AG09309 (cell line): ENCODE measurements at regions not wholly inside any gene's neighbourhood (a gene's known extent, or its start where the extent isn't known, plus 50 kb on each side); places are given as distances from the start of the nearest gene placed in this dataset.
A peak's percentile ranks its signal among the peaks of the same experiment; 100 is the strongest.

Source experiments
- DNase-seq: peaks from one replicate; pipeline ENCODE4 v3.0.0-alpha.2; 2010; ENCODE audit warnings: low read depth
- H3K4me3 ChIP-seq: 2 replicates; pipeline ENCODE4 v1.5.1; 2011; ENCODE audit warnings: mild to moderate bottlenecking, low read depth, low read length, moderate library complexity; ENCODE audit not compliant: control insufficient read depth
- CTCF ChIP-seq: IDR thresholded peaks from 2 replicates; pipeline ENCODE4 v1.5.1; 2011; ENCODE audit warnings: mild to moderate bottlenecking, low read depth, low read length, inconsistent platforms; ENCODE audit not compliant: insufficient read depth, control insufficient read depth; ENCODE audit errors: missing control alignments

- DNase-seq = no peak
- TF ChIP-seq CTCF = no peak
- H3K4me3 ChIP-seq = no peak overlapping the region
Observed at GRCh38 chr3:190716961-190717360, 145.5 kb downstream of the GMNC start.

DNA sequence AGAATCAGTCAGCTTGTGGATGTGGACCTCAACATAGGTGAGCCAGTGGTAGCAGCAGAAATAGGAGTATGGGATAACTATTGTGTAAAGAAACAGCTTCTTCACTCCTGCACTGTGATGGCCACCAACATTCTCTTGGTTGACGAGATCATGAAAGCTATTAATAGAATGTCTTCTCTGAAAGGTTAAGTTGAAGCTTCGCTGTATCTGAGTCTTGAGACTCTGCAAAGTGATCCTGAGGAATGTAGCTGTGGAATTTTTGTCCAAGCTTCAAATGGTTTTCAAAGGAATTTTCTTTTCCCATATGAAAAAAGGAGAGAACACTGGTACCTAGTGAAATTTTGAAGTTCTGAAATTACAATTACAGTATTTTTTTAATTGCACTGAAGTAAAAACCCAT lies 146.3 kb downstream of the GMNC start:
- DNase-seq = no peak
- no peak for TF ChIP-seq CTCF
- no peak overlapping the region for H3K4me3 ChIP-seq

- no peak for TF ChIP-seq CTCF
- no peak for DNase-seq
- no peak overlapping the region for H3K4me3 ChIP-seq
Observed at GRCh38 chr3:190710723-190711122, 151.8 kb downstream of the GMNC start.

GRCh38 chr3:190709351-190709773 lies 153.1 kb downstream of the GMNC start:
- peak; percentile 32 for DNase-seq
- no peak overlapping the region for H3K4me3 ChIP-seq
- no peak for TF ChIP-seq CTCF
